Upper lobe of left lung (tissue), 6 donors: ENCODE measurements at regions not wholly inside any gene's neighbourhood (a gene's known extent, or its start where the extent isn't known, plus 50 kb on each side); places are given as distances from the start of the nearest gene placed in this dataset.

Experiments used
- ATAC-seq, 2 donors: fragments of 200-7000 bp; cut with Tn5 transposase; one replicate each; pipeline ENCODE4 v1.9.1; 2022; ENCODE audit warnings: mild to moderate bottlenecking in 2 of 2, moderate library complexity in 2 of 2; ENCODE audit not compliant: low FRiP score in 2 of 2
- DNase-seq, 2 donors: peaks; one replicate each; pipeline ENCODE4 v3.0.0-alpha.2; 2019 to 2020
- H3K27ac ChIP-seq, 4 donors: fragments of 200-600 bp; sonication (generic); one replicate each; pipeline ENCODE4 v1.5.1; 2016 to 2019
- H3K27me3 ChIP-seq, 4 donors: fragments of 200-600 bp; sonication (generic); one replicate each; pipeline ENCODE4 v1.5.1; 2017 to 2019
- H3K36me3 ChIP-seq, 4 donors: fragments of 200-600 bp; sonication (generic); one replicate each; pipeline ENCODE4 v1.5.1; 2016 to 2019
- H3K4me1 ChIP-seq, 4 donors: fragments of 200-600 bp; sonication (generic); one replicate each; pipeline ENCODE4 v1.5.1; 2018 to 2019
- H3K4me3 ChIP-seq, 4 donors: fragments of 200-600 bp; sonication (generic); one replicate each; pipeline ENCODE4 v1.5.1; 2017 to 2019; ENCODE audit warnings: mild to moderate bottlenecking in 2 of 4, moderate library complexity in 1 of 4
- H3K9me3 ChIP-seq, 4 donors: fragments of 200-600 bp; sonication (generic); one replicate each; pipeline ENCODE4 v1.5.1; 2018 to 2019
- CTCF ChIP-seq, 6 experiments: fragments of 450-650 bp in 4 of 6; fragments of 200-600 bp in 2 of 6; sonication (generic) in 2 of 6; IDR thresholded peaks; one replicate each; pipeline ENCODE4 v1.5.1; 2016 to 2019; ENCODE audit warnings: antibody characterized with exemption in 6 of 6
- EP300 ChIP-seq, 4 donors: sonication (generic); formaldehyde crosslinking; IDR thresholded peaks; one replicate each; pipeline ENCODE4 v1.5.1; 2017; ENCODE audit warnings: antibody characterized with exemption in 4 of 4, control low read depth in 2 of 4
- POLR2A ChIP-seq, 4 donors: fragments of 450-650 bp; IDR thresholded peaks; one replicate each; pipeline ENCODE4 v1.5.1; 2016 to 2017; ENCODE audit warnings: antibody characterized with exemption in 4 of 4, mild to moderate bottlenecking in 2 of 4
- POLR2AphosphoS5 ChIP-seq, 2 donors: sonication (generic); formaldehyde crosslinking; IDR thresholded peaks; one replicate each; pipeline ENCODE4 v1.5.1; 2017; ENCODE audit warnings: antibody characterized with exemption in 2 of 2
- WGBS, 2 donors: methylation state at CpG; one replicate each; pipeline ENCODE4 v1.1.5; 2017 to 2018; 5-methylcytosine and 5-hydroxymethylcytosine counted together
- donor health status: DM: no; HTN: no; CAD: no; lungs with moderate emphysema.
- donor health status: DM: no; HTN: yes; CAD: no; lungs with severe emphysema.

DNA sequence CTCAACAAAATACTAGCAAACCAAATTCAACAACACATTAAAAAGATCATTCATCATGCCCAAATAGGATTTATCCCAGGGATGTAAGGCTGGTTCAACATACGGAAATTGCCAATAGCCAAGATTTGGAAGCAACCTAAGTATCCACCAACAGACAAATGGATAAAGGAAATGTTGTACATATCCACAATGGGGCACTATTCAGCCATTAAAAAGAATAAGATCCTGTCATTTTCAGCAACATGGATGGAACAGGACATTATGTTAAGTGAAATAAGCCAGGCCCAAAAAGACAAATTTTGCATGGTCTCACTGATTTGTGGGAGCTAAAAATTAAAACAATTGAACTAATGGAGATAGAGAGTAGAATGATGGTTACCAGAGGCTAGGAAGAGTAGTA lies 82.0 kb upstream of the FAM241A start:
- Histone ChIP-seq H3K27ac (no peak overlapping the region), H3K4me1 (no peaks in the 10 kb centered on the region), H3K27me3 (no peaks in the 10 kb centered on the region), H3K4me3 (no peak overlapping the region), H3K9me3 (no peaks in the 10 kb centered on the region), H3K36me3 (no peaks in the 10 kb centered on the region)
- TF ChIP-seq CTCF (IDR thresholded peaks at IDR 0.05): no peak
- TF ChIP-seq POLR2A (IDR thresholded peaks at IDR 0.05): no peak
- no peak for TF ChIP-seq EP300 (IDR thresholded peaks at IDR 0.05)
- TF ChIP-seq POLR2AphosphoS5 (IDR thresholded peaks at IDR 0.05): no peak
- DNase-seq (no peak), ATAC-seq (no peak)
- WGBS, 2 donors: 85 to 93% methylated on average over 1 of the region's 1 CpG

DNA sequence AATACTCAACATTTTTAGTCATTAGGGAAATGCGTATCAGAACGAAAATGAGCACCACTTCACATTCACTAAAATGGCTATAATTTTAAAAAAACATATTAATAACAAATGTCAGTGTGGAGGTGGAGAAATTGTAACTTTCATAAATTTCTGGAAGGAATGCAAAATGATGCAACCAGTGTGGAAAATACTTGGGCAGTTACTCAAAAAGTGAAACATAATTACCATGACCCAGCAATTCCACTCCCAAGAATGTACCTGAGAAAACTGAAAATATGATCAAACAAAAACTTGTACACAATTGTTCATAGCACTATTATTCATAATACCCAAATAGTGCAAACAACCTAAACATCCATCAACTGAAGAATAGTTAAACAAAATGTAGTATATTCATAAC lies 76.1 kb upstream of the FAM241A start:
- no peaks in the 10 kb centered on the region for H3K4me1 ChIP-seq
- H3K4me3 ChIP-seq: no peak overlapping the region
- no peak for ATAC-seq
- no peak overlapping the region for H3K27ac ChIP-seq
- no peak for DNase-seq
- no peaks in the 10 kb centered on the region for H3K36me3 ChIP-seq
- WGBS, 2 donors: 92 to 93% methylated on average over 2 of the region's 2 CpGs
- TF ChIP-seq EP300 (IDR thresholded peaks at IDR 0.05): no peak
- TF ChIP-seq POLR2A (IDR thresholded peaks at IDR 0.05): no peak
- no peak for TF ChIP-seq POLR2AphosphoS5 (IDR thresholded peaks at IDR 0.05)
- TF ChIP-seq CTCF (IDR thresholded peaks at IDR 0.05): no peak
- no peaks in the 10 kb centered on the region for H3K27me3 ChIP-seq
- H3K9me3 ChIP-seq: no peaks in the 10 kb centered on the region

DNA sequence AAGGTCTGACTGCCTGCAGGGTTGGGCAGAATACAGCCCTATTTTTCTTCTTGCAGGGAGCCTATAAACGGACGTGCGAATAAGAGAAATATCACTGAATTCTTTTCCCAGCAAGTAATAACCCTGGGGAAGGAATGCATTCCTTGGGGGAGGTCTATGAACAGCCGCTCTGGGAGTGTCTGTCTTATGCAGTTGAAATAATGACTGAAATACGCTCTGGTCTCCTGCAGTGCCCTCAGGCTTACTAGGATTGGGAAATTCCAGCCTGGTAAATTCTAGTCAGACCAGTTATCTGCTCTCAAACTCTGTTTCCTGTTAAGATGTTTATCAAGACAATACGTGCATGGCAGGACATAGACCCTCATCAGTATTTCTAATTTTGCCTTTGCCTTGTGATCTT lies 72.1 kb upstream of the FAM241A start:
- H3K36me3 ChIP-seq: no peaks in the 10 kb centered on the region
- TF ChIP-seq CTCF (IDR thresholded peaks at IDR 0.05) (no peak), EP300 (IDR thresholded peaks at IDR 0.05) (no peak), POLR2AphosphoS5 (IDR thresholded peaks at IDR 0.05) (no peak), POLR2A (IDR thresholded peaks at IDR 0.05) (no peak)
- WGBS, 2 donors: 75 to 79% methylated on average over 6 of the region's 6 CpGs
- H3K4me1 ChIP-seq: no peaks in the 10 kb centered on the region
- no peak overlapping the region for H3K27ac ChIP-seq
- ATAC-seq (no peak), DNase-seq (no peak)
- no peak overlapping the region for H3K4me3 ChIP-seq
- no peaks in the 10 kb centered on the region for H3K9me3 ChIP-seq
- H3K27me3 ChIP-seq: no peaks in the 10 kb centered on the region

DNA sequence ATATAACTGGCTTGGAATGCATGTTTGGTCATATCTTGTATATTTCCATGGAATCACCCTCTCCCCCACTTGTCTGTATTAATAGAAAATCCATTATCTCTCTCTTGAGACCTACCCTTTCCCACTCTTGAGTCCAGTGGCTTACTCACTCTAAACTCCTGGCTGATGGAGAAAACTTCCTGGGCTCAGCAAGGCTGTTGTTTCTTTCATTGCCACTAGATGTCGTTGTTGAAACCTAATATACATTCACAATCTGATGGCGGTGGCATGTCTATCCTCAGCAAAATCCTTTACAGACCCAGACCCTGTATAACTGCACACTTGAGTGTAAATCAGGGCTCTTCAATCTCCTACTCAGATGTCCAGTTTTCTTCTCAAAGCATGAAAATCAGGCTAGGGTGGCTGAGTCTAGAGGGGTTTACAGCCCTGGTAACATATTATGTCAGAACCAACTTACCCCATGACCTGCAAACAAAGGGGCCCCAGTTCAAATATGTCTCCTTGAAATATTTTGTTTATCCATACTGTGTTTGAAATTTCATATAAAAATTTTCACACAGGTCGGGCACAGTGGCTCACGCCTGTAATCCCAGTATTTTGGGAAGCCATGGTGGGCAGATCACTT lies 70.0 kb upstream of the FAM241A start:
- Histone ChIP-seq H3K9me3 (no peaks in the 10 kb centered on the region), H3K27me3 (no peaks in the 10 kb centered on the region), H3K36me3 (no peaks in the 10 kb centered on the region), H3K4me3 (no peak overlapping the region), H3K27ac (no peak overlapping the region), H3K4me1 (no peaks in the 10 kb centered on the region)
- no peak for DNase-seq
- 52 to 56% methylated on average over 4 of the region's 4 CpGs for WGBS, 2 donors
- peak in 1 of 2 donors; percentile 69 for ATAC-seq
- TF ChIP-seq CTCF (IDR thresholded peaks at IDR 0.05) (peak; percentile 55 to 75 (median 61)), EP300 (IDR thresholded peaks at IDR 0.05) (no peak)

- WGBS, 2 donors: 85 to 89% methylated on average over 3 of the region's 3 CpGs
- no peaks in the 10 kb centered on the region for H3K9me3 ChIP-seq
- DNase-seq: no peak
- H3K4me3 ChIP-seq: no peak overlapping the region
- H3K27me3 ChIP-seq: no peaks in the 10 kb centered on the region
- TF ChIP-seq CTCF (IDR thresholded peaks at IDR 0.05) (no peak), EP300 (IDR thresholded peaks at IDR 0.05) (no peak), POLR2A (IDR thresholded peaks at IDR 0.05) (no peak), POLR2AphosphoS5 (IDR thresholded peaks at IDR 0.05) (no peak)
- no peak for ATAC-seq
- no peaks in the 10 kb centered on the region for H3K36me3 ChIP-seq
- no peak overlapping the region for H3K27ac ChIP-seq
- H3K4me1 ChIP-seq: no peaks in the 10 kb centered on the region
These were observed 69.3 kb upstream of the FAM241A start for GRCh38 chr4:112075906-112076305.
